CD4-positive, alpha-beta T cell treated with Interleukin-2 at 100 ng/mL for 4 hours (primary cell): ENCODE measurements at regions not wholly inside any gene's neighbourhood (a gene's known extent, or its start where the extent isn't known, plus 50 kb on each side); places are given as distances from the start of the nearest gene placed in this dataset.

ENCODE experiments used
- DNase-seq: peaks from one replicate; pipeline ENCODE4 v3.0.0-alpha.2; 2020; ENCODE audit warnings: low spot score

DNA sequence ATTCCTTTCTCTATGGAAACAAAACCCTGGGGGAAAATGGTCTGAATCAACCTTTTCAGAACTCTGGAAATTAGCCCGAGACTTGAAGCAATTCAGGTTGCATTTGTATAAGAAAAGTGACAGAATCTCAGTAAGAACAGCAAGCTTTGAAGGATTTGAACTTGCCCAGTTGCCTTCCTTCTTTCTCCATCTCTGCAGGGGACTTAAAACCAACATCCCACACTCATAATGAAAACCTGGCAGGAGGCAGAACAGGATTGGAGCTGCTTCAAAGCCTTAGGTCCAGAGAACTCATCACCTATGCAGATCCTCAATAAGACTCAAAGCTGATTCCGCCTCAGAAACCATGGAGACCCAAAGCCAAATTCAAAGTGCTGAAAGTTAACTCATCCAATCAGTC, 790.5 kb upstream of the ID2 start:
- DNase-seq = no peak

DNA sequence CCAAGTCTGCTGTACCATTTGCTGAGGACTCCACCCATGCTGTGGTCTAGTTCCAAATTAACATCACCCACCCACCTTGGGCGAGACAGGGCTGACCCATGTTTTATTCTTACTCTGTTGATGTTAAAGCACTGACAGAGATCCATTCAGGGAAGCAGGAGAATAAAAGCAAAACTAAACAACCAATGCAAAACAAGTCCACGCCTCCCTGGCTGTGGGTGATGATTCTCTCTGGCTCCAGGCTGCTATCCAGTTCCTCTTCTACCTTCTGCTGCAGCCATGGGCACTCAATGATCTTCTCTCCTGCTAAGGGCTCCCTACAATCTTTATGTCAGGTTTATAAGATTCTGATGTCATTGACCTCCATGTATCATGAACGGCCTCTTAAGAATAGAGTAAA, 786.6 kb upstream of the ID2 start:
- DNase-seq = no peak

DNA sequence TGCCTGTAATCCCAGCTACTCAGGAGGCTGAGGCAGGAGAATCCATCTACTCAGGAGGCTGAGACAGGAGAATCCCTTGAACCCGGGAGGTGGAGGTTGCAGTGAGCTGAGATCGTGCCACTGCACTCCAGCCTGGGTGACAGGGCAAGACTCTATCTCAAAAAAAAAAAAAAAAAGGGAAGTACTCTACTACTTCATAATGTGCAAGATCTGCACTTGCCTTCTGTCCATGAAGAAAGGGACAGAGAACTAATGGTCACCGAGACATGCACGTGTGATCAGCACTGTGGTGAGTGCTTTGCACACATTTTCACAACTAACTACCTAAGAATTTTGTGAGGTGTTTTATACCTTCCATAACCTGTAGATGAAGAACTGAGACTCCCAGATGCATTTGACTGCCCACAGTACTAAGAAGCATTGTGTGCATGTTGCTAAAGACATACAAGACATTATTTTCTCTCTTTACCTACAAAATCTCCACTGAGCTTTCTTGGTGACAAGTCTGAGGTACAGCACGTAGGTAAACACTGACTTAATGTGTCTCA, 784.8 kb upstream of the ID2 start:
- no peak for DNase-seq

DNA sequence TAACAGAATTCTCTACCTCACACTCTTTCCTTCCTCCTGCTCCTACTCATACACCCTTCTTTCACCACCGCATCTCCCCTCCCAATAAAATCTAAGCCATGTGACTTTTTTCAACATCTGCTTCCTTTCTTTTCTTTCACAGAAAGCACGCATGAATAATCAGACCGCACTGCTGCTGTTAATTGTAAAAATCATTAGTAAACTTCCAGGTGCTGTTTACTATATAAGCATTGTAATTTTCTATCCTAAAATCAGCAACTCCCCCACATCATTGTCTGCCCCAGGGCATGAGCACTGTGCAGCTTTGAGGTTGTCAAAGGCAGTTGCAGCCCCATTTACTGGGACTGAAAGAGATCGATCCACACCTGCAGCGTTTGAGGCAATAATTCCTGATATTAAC, 782.6 kb upstream of the ID2 start:
- no peak for DNase-seq

DNA sequence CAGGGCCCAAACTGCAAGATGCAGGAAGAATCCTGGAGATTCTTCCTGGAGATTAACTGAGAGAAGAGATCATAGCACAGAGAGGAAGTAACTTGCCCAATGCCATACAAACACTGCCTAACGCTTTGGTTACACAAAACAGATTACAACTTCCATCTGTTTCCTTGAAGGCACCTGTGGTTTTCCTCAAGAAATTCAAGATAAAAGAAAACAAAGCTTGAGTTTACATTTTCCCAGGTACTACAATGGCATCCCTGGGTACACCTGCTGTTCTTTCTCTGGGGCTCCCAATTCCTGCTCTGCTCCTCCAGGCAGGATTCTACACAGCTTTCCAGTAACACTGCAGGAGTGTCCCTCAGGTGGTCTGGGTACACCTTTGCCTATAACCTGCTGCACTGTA, 781.9 kb upstream of the ID2 start:
- DNase-seq = no peak

DNA sequence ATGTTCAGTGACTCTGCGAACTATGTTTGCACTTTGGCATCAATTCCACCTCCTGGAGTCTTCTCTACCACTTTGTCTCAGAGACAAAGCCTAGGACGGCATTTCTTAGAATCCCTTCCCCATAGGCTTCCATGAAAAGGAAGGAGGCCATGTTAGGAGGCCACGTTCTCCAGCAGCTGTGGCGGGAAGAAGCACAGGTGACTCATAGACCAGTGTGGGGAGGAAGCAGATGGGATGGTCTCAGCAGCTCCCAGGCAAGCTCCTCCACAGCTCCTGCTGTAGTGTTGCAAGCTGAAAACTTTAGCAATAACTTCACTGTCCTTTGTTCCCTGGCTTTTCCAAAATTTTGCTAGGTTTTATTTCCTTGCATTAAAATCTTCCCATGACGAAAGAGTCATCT, 781.3 kb upstream of the ID2 start:
- no peak for DNase-seq

DNA sequence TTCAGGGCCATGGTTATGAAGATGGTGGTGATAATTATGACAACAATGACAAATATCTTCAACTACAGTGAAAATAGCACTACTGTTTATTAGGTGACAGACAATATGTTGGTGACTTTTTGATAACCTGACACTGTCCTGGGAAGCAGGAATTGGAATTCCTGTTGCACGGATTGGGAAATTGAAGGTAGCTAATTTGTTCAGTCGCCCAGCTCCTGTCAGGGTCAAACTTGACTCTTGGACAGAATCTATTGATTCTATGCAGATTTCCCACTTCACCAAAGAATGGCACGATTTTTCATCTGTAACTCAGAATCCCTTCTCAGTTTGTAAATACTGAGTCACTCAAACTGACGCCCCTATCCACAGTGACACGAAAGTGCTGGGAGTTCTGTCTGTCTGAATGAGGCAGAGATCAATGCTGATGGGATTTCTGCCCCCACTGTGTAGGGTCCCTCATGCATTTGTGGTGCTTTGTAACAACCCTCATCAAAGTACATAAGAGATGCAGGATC, 779.5 kb upstream of the ID2 start:
- no peak for DNase-seq

DNA sequence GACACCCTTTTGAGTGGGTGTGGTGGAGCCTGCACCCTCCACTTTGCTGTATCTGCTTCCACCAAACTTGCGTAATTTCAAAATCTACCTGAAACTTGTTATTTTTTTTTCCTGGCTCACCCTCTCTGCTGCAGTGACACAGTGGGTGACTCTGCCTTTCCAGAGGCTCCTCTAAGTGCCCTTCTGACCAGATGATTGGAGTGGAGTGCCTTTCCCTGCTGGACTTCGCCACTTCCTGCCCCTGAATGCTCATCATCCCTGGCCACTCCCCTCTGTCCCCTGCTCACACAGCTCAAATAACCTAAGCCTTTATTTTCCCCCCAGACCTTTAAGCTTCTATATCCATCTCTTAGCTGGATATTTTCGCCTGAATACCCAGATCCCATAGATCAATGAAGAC, 777.5 kb upstream of the ID2 start:
- DNase-seq = no peak

DNA sequence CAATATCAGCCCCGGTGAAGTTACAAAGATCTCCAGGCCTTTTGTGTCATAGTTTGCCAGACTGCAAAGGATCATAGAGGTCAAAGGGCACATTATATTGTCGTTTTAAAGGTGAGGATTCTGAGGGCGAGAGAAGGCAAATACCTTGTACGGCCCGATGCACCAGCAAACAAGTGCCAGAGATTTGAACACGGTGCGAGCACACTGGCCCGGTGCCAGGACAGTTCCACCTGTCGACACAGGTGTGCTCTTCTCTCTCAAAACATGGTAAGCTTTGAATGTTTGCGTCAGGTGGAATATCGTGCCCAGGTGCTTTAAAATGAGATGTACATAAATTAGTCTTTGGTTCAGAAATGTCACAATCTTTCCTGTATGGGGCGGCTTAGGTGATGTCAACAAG, 776.1 kb upstream of the ID2 start:
- no peak for DNase-seq

DNA sequence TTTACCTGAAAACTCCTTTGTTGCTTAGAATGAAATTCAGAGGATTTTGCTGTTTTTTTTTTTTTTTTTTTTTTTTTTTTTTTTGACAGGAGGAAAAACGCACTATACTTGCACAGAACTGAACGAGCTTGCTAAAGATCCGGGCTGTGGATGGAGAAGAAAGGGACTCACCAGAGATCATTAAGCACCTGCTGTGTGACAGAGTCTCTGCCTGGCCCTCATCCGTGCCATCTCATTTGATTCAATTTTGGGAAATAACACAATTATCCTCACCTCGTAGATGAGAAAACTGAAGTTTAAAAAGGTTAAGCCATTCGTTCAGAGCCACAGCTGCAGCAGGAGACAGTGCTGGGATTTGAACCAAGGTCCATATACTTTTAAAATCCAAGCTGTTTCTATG, 775.4 kb upstream of the ID2 start:
- DNase-seq = no peak

DNA sequence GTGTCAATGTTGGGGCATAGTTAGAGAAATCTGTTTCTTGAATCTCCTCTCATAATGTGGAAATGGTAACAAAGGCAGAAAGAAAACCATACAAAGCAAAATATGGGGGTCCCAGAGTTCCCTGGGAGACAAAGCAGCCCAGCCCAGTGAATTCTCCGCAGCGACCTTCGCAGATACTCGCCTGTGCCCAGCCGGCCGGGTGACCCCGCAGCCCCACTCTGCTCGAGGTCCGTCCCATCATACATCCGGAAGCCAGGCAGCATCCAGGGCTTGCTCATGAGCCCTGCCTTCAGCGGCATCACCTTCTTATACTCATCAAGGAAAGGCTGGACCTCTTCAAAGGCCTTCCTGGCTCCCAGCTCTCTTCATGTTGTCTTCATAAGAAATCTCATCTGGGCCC, 774.8 kb upstream of the ID2 start:
- no peak for DNase-seq

DNA sequence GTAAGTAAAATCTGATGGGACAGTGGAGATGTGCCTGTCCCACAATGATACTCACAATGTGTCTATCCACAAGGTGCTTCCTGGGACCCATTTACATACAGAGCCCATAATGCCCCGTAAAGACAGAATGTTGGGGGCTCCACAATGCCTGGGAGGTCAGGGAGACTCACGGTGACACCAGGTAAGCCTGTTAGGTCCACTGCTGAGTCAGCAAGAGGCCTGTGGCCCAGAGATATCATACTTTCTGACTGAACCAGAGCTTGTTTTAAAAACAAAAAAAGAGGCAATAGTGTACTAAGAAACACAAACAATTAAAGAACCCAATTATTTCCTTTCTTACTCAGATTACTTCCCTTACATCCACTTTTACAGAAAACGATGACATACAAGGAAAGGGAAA, 771.1 kb upstream of the ID2 start:
- DNase-seq = no peak

DNA sequence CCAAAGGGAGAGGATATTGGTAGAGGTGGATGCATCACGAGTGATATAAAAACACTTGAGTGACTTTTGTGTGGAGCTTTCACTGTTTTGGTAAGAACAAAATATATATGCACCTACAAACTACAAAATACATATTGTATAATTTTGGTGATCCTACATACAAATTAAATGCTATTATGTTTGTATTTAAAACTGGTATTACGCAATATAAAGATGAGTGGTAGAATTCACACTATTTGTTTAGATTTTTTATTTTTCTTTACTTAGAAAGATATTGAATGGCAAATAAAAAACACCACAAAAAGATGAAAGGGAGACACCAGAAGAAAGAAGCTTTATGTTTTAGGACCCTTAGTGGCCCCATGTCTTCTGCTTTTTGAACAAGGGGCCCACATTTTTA, 770.7 kb upstream of the ID2 start:
- no peak for DNase-seq

DNA sequence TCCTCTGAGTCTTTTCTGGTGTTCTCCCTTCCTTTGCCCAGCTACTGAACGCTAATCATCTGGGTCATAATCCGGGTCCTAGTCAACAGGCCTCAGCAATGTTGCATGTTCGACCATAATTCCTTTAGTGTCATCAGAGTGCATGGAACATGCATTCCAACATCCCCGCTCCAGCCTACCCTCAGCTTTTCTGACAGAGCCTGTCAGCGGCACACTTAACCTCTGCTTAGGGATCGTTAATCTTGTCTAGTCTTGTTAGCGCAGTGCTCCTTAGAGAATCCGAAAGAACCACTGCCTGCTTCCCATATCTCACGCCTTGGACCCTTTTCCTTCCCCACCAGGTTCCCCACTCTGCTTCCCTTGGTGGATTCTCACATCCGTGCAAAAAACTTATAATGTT, 767.9 kb upstream of the ID2 start:
- no peak for DNase-seq

DNA sequence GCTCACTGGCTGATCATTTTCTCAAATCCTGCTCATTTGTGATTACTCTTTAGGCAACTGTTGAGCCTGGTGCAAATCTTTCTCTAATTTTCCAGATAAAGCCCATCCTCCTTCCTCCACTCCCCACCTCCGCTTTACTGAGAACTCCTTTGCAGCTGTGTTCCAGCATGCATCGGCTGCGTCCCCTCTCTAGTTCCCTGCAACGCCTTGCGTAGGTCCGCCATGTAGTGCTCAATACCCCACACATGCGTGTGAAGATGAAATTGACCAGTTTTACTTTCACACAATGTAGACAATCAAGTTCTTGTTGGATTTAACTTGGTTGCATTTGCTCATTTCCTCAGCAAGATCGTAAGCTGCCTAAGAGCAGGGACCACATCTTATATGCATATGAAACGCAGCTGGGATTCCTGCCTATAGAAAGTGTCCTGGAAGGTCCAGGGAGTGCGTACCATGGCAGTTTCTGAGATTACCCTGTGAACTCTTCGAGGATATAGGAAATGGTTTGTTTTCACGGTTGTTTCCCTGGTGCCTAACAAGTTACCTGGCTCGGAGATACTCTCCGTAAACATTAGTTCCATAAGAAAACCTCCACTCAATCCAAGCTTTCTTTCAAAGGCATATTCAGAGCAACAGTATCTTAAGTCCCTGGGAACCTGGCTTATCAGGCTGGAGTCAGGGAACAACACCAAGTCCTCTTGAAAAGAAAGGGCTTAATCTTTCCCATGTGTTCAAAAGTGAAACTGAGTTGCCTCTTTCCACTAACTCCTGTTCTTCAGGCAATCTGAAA, 766.4 kb upstream of the ID2 start:
- no peak for DNase-seq

DNA sequence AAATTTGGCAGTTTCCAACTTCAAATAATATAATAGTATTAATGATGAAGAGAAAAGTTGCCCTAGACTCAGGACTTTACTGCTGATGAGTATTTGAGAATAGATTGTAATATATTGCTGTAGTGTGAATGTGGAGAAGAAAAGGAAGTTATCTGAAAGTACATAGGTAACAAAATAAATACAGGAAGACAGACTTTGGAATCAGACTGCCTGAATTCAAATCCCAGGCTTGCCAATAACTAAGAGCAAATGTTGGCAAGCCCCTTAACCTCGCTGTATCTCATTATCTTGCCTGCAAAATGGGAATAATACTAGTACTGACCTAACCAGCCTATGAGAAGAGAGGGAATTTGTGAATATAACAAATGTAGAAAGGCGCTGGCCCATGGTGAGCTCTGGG, 765.2 kb upstream of the ID2 start:
- no peak for DNase-seq

DNA sequence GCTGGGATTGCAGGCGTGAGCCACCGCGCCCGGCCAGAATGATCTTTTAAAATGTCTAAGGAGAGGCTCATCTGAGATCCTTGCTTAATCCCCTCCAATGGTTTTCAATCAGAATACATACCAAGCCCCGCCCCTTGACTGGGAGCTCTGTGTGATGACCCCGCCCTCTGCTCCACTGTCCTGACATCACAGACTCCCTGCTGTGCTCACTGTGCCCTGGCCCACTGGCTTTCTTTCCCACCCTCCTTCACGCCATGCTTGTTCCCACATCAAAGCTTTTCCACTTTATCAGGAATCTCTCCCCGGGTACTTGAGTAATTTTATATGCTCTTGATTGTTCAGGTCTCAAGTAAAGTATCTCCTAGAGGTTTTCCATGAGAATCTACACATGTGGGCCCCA, 762.3 kb upstream of the ID2 start:
- no peak for DNase-seq

DNA sequence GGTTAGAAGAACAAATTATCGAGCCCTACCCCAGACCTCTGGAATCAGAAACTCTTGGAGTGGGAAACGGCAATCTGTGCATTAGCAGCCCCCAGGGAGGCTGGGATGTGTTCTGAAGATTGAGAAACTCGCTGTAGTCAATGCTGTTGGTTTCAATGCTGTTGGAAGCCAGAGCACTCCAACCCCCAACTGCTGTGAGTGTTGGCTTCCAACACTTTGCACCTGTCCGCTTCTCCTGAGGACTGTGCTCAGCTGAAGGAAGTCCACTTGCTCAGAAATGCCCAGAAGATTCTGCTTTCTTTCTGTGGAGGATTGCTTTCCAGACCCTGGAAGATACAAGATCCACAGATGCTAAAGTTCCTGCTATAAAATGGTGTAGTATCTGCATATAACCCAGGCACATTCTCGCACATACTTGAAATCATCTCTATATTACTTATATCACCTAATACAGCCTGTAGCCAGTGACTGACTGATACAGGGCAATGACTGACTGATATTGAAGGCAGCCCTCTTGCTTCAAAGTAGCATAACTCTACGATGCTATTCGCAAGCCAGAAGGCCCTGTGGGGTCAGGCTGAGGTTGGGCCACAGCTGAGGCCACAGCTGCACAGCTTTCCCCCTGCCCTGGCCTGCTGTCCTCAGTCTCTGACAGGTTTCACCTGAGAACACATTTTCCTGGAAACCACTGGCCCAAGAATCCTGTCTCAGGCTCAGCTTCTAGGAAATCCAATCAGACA, 757.7 kb upstream of the ID2 start:
- DNase-seq = no peak

DNA sequence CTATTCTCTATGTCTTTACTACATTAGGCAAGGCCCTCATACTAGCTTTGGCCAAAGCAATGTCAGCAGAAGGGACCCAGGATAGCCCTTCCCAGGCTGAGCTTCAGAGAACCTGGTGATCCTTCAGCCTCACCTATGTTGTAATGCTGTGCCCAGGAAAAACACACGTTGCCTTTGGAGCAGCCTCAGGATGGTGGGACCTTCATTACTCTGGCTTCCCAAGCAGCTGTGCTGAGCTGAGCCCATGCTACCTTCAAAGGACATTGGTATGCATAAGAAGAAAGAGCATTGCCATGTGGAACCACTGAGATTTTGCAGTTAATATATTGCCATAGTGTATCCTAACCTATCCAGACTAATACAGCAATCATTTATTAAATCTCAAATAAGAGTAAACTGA, 756.4 kb upstream of the ID2 start:
- no peak for DNase-seq

DNA sequence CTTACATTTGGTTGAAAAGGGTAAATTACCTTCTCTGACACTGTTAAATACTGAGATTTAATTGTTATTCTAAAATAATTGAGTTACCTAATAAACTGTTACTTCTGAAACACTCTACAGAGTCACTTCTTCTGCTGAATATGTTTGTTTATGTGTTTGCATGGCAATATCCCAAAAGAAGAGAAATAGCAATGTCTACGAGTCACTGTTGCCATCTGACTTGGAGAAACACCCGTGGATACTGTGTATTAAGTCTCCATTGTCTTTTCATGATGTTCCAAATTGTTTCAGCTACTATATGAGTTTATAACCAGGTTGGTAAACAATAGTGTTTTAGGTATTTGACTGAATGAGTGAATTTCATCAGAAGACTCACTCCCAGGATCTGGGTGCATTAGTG, 754.2 kb upstream of the ID2 start:
- no peak for DNase-seq

DNA sequence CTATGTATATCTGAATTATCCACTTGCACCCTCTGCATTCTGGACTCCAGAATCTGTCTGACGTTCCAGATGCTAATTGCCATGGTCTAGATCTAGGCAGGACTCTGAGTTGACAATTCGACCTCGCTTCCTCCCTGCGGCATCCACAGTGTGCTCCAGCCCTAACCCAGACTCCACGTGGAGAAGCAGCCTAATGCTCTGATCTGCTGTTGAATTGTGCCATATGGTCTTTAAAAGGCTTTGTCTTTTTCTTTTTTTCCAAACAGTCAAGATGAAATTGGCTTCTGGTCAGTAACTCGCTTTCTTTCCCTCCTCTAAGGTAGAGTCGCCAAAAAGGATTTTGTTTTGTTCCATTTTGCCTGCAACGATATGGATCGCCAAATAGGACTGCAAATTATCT, 752.6 kb upstream of the ID2 start:
- DNase-seq = no peak

DNA sequence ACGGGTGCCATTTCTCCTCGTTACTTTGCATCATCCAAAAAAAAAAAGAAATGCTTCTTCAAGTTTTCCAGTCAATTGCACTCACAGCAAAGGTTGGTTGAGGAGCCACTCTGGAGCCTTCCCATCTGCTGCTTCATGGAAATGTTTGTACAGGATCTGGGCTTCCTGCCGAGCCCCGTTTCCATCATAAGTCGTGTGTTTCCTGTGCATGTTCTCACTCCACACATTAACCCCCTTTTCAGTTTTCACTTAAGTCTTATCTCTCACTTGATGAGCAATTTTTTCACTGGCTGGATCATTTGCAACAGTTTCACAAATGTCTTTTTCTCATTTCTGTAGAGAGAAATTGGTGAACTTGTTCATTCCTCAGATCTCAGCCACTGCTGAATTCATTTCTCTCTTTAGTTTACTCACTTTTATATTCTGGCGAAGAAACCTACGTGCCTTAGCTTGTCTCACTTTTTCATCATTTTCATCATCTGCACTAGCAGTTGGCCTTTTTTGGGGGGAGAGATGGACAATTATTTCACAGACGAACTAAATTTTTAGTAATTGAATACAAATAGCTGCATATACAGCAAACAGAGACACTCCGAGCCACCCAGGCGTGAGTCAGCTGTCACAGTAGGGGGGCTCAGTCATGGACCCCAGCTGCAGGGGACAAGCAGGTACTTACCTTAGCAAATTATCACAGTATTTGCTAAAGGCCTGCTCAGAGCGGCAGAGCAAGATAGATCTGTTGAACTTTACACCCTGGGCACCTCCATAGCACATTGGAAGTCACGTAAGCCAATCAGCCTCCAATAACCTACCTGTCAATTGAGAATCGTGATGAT, 750.8 kb upstream of the ID2 start:
- no peak for DNase-seq

DNA sequence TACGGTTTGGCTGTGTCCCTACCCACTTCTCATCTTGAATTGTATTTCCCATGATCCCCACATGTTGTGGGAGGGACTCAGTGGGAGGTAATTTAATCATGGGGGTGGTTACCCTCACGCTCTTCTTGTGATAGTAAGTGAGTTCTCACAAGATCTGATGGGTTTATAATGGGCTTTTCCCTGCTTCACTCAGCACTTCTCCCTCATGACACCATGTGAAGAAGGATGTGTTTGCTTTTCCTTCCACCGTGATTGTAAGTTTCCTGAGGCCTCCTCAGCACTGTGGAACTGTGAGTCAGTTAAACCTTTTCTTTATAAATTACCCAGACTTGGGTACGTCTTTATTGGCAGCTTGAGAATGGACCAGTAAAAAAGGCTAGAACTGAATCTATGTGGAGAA, 750.0 kb upstream of the ID2 start:
- no peak for DNase-seq
